ENCODE measurements at regions not wholly inside any gene's neighbourhood (a gene's known extent, or its start where the extent isn't known, plus 50 kb on each side); places are given as distances from the start of the nearest gene placed in this dataset.
"Not testable (repeated sequence)": the region's sequence is repeated elsewhere in the genome, so short reads cannot be mapped to it uniquely, and the experiment has no call there.

DNA sequence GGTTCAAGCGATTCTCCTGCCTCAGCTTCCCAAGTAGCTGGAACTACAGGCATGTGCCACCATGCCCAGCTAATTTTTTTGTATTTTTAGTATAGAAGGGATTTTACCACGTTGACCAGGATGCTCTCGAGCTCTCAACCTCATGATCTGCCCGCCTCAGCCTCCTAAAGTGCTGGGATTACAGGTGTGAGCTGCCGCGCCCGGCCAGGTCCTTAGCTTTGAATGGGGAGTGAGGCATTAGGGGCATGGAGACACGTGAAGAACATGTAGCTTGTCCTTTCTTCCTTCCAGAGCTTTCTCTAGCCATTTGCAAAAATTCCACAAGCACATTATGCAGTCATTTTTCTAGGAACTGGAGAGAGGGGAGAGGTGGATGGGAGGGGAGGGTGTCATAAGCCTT lies 167.8 kb downstream of the TM9SF2 start:
- TF ChIP-seq, protein P1, sequence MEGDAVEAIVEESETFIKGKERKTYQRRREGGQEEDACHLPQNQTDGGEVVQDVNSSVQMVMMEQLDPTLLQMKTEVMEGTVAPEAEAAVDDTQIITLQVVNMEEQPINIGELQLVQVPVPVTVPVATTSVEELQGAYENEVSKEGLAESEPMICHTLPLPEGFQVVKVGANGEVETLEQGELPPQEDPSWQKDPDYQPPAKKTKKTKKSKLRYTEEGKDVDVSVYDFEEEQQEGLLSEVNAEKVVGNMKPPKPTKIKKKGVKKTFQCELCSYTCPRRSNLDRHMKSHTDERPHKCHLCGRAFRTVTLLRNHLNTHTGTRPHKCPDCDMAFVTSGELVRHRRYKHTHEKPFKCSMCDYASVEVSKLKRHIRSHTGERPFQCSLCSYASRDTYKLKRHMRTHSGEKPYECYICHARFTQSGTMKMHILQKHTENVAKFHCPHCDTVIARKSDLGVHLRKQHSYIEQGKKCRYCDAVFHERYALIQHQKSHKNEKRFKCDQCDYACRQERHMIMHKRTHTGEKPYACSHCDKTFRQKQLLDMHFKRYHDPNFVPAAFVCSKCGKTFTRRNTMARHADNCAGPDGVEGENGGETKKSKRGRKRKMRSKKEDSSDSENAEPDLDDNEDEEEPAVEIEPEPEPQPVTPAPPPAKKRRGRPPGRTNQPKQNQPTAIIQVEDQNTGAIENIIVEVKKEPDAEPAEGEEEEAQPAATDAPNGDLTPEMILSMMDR (IDR thresholded peaks at IDR 0.05) = not testable (repeated sequence)
- TF ChIP-seq POLR2A (IDR thresholded peaks at IDR 0.05) = not testable (repeated sequence)
